ENCODE measurements at regions not wholly inside any gene's neighbourhood (a gene's known extent, or its start where the extent isn't known, plus 50 kb on each side); places are given as distances from the start of the nearest gene placed in this dataset.

GRCh38 chr3:124217542-124217941, 225.6 kb upstream of the ROPN1 start (continued):
- TF ChIP-seq, protein P1, sequence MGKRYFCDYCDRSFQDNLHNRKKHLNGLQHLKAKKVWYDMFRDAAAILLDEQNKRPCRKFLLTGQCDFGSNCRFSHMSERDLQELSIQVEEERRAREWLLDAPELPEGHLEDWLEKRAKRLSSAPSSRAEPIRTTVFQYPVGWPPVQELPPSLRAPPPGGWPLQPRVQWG (CRISPR knock-in tag; IDR thresholded peaks at IDR 0.05; ENCODE audit: borderline replicate concordance, low read depth), result no peak
- TF ChIP-seq THYN1 (CRISPR knock-in tag; IDR thresholded peaks at IDR 0.05; ENCODE audit: borderline replicate concordance, low read depth) (no peak), MED13 (CRISPR knock-in tag; IDR thresholded peaks at IDR 0.05) (peak; percentile 61; the same call in 1 of the 2 replicates), RFX5 (IDR thresholded peaks at IDR 0.05; ENCODE audit: low read depth, low read length) (no peak), PTBP1 (IDR thresholded peaks at IDR 0.05; ENCODE audit: low read depth, low read length, poor library complexity, severe bottlenecking) (no peak), ZNF101 (CRISPR knock-in tag; IDR thresholded peaks at IDR 0.05; ENCODE audit: borderline replicate concordance, low read depth) (no peak), SIX4 (CRISPR knock-in tag; IDR thresholded peaks at IDR 0.05) (peak; percentile 75), FOSL1 (CRISPR knock-in tag; IDR thresholded peaks at IDR 0.05; ENCODE audit: borderline replicate concordance) (0 out of 2 replicates have a peak, but pooled peaks have one; percentile 35), ZNF12 (CRISPR knock-in tag; IDR thresholded peaks at IDR 0.05) (peak; percentile 84; the same call in 1 of the 2 replicates), NFYC (CRISPR knock-in tag; IDR thresholded peaks at IDR 0.05) (no peak), ZFP37 (CRISPR knock-in tag; IDR thresholded peaks at IDR 0.05; ENCODE audit: borderline replicate concordance) (peak; percentile 92; the same call in 1 of the 2 replicates), MBNL3 (CRISPR knock-in tag; conservative IDR thresholded peaks at IDR 0.05) (no peak), SMC3 (IDR thresholded peaks at IDR 0.05; ENCODE audit: low read length) (no peak), FOXM1 (CRISPR knock-in tag; IDR thresholded peaks at IDR 0.05) (no peak), ARID2 (CRISPR knock-in tag; IDR thresholded peaks at IDR 0.05; ENCODE audit: borderline replicate concordance) (no peak), HNF1B (CRISPR knock-in tag; IDR thresholded peaks at IDR 0.05) (peak; percentile 66), CERS6 (CRISPR knock-in tag; IDR thresholded peaks at IDR 0.05) (no peak), SSRP1 (CRISPR knock-in tag; IDR thresholded peaks at IDR 0.05) (no peak), REL (CRISPR knock-in tag; conservative IDR thresholded peaks at IDR 0.05) (no peak), ZNF17 (CRISPR knock-in tag; IDR thresholded peaks at IDR 0.05) (0 out of 2 replicates have a peak, but pooled peaks have one; percentile 39), XRCC5 (optimal IDR thresholded peaks at IDR 0.05; ENCODE audit: low read length) (peak; percentile 20), ZNF564 (CRISPR knock-in tag; IDR thresholded peaks at IDR 0.05) (no peak), ZNF33A (CRISPR knock-in tag; IDR thresholded peaks at IDR 0.05; ENCODE audit: borderline replicate concordance) (no peak)
- TF ChIP-seq, protein P2, sequence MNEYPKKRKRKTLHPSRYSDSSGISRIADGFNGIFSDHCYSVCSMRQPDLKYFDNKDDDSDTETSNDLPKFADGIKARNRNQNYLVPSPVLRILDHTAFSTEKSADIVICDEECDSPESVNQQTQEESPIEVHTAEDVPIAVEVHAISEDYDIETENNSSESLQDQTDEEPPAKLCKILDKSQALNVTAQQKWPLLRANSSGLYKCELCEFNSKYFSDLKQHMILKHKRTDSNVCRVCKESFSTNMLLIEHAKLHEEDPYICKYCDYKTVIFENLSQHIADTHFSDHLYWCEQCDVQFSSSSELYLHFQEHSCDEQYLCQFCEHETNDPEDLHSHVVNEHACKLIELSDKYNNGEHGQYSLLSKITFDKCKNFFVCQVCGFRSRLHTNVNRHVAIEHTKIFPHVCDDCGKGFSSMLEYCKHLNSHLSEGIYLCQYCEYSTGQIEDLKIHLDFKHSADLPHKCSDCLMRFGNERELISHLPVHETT (CRISPR knock-in tag; conservative IDR thresholded peaks at IDR 0.05), result peak; percentile 73; the same call in 1 of the 2 replicates
- TF ChIP-seq, protein P3, sequence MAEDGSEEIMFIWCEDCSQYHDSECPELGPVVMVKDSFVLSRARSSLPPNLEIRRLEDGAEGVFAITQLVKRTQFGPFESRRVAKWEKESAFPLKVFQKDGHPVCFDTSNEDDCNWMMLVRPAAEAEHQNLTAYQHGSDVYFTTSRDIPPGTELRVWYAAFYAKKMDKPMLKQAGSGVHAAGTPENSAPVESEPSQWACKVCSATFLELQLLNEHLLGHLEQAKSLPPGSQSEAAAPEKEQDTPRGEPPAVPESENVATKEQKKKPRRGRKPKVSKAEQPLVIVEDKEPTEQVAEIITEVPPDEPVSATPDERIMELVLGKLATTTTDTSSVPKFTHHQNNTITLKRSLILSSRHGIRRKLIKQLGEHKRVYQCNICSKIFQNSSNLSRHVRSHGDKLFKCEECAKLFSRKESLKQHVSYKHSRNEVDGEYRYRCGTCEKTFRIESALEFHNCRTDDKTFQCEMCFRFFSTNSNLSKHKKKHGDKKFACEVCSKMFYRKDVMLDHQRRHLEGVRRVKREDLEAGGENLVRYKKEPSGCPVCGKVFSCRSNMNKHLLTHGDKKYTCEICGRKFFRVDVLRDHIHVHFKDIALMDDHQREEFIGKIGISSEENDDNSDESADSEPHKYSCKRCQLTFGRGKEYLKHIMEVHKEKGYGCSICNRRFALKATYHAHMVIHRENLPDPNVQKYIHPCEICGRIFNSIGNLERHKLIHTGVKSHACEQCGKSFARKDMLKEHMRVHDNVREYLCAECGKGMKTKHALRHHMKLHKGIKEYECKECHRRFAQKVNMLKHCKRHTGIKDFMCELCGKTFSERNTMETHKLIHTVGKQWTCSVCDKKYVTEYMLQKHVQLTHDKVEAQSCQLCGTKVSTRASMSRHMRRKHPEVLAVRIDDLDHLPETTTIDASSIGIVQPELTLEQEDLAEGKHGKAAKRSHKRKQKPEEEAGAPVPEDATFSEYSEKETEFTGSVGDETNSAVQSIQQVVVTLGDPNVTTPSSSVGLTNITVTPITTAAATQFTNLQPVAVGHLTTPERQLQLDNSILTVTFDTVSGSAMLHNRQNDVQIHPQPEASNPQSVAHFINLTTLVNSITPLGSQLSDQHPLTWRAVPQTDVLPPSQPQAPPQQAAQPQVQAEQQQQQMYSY (CRISPR knock-in tag; IDR thresholded peaks at IDR 0.05), result peak; percentile 66; the same call in 1 of the 2 replicates

Measured in HepG2 (cell line).